GM23248 (cell line): ENCODE measurements at regions not wholly inside any gene's neighbourhood (a gene's known extent, or its start where the extent isn't known, plus 50 kb on each side); places are given as distances from the start of the nearest gene placed in this dataset.

Experiments
- EZH2 ChIP-seq: fragments of 200-600 bp; sonication (generic); IDR thresholded peaks from 2 replicates; pipeline ENCODE4 v1.6.1; 2018; ENCODE audit warnings: antibody characterized with exemption, mild to moderate bottlenecking; ENCODE audit not compliant: insufficient read depth, poor library complexity, severe bottlenecking
- EZH2phosphoT487 ChIP-seq: fragments of 200-600 bp; sonication (generic); IDR thresholded peaks from 2 replicates; pipeline ENCODE4 v1.6.1; 2018; ENCODE audit warnings: antibody characterized with exemption, moderate library complexity, mild to moderate bottlenecking, low read depth; ENCODE audit not compliant: insufficient read depth

DNA sequence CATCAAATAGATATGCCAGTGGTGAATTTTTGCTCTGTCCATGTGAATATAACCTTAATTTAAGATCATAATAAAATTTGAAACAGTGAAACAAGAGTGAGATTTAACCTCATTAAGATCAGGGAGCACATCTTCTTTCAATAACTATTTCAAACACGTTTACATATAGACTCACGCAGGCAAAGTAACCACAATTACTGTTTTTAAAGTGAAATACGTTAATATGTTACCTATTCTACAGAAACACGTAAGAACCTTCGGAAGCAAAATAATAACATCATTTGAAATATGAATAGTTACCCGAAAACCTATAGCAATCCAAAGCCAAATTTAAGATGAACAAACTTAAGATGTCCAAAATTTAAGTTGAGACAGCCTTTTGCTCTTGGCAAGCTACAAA is 136.2 kb upstream of the ZC3H12C start:
- TF ChIP-seq EZH2 (no peak), EZH2phosphoT487 (no peak)
